ENCODE measurements at regions not wholly inside any gene's neighbourhood (a gene's known extent, or its start where the extent isn't known, plus 50 kb on each side); places are given as distances from the start of the nearest gene placed in this dataset.

GRCh38 chr6:126907312-126907711, 211.2 kb upstream of the RSPO3 start:
- H3K4me3 ChIP-seq (ENCODE audit: low read depth, low read length), result no peak overlapping the region
- DNase-seq (ENCODE audit: low read depth), result no peak
- TF ChIP-seq, protein P1, sequence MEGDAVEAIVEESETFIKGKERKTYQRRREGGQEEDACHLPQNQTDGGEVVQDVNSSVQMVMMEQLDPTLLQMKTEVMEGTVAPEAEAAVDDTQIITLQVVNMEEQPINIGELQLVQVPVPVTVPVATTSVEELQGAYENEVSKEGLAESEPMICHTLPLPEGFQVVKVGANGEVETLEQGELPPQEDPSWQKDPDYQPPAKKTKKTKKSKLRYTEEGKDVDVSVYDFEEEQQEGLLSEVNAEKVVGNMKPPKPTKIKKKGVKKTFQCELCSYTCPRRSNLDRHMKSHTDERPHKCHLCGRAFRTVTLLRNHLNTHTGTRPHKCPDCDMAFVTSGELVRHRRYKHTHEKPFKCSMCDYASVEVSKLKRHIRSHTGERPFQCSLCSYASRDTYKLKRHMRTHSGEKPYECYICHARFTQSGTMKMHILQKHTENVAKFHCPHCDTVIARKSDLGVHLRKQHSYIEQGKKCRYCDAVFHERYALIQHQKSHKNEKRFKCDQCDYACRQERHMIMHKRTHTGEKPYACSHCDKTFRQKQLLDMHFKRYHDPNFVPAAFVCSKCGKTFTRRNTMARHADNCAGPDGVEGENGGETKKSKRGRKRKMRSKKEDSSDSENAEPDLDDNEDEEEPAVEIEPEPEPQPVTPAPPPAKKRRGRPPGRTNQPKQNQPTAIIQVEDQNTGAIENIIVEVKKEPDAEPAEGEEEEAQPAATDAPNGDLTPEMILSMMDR (IDR thresholded peaks at IDR 0.05; ENCODE audit: low read depth, low read length, missing control alignments), result no peak

GRCh38 chr6:126907996-126908395, 210.5 kb upstream of the RSPO3 start:
- DNase-seq (ENCODE audit: low read depth), result no peak
- H3K4me3 ChIP-seq (ENCODE audit: low read depth, low read length), result no peak overlapping the region

DNA sequence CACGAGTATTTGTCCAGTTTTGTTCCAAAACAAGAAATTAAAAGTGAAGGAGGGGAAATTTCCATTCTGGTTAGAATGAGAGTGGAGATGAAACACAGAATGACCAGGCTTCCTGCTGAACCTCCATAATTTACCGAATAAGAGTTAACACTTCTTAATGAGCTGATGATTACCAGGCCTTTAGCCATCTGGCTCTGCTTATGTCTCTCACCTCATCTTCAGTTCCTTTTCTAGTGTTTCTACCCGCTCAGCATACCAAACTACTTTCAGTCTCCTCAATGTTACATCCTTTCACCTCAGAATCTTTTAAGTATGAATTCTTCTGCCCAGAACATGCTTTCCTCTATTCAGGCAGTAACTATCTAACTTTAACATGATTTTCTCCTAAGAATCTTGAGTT, 209.0 kb upstream of the RSPO3 start:
- DNase-seq (ENCODE audit: low read depth), result no peak
- TF ChIP-seq, protein P1 (IDR thresholded peaks at IDR 0.05; ENCODE audit: low read depth, low read length, missing control alignments), result no peak
- H3K4me3 ChIP-seq (ENCODE audit: low read depth, low read length), result no peak overlapping the region

More at GRCh38 chr6:126907996-126908395, 210.5 kb upstream of the RSPO3 start:
- TF ChIP-seq, protein P1 (IDR thresholded peaks at IDR 0.05; ENCODE audit: low read depth, low read length, missing control alignments), result no peak

GRCh38 chr6:126913651-126914050, 204.8 kb upstream of the RSPO3 start:
- TF ChIP-seq, protein P1 (IDR thresholded peaks at IDR 0.05; ENCODE audit: low read depth, low read length, missing control alignments), result no peak
- no peak for DNase-seq (ENCODE audit: low read depth)
- H3K4me3 ChIP-seq (ENCODE audit: low read depth, low read length), result no peak overlapping the region

DNA sequence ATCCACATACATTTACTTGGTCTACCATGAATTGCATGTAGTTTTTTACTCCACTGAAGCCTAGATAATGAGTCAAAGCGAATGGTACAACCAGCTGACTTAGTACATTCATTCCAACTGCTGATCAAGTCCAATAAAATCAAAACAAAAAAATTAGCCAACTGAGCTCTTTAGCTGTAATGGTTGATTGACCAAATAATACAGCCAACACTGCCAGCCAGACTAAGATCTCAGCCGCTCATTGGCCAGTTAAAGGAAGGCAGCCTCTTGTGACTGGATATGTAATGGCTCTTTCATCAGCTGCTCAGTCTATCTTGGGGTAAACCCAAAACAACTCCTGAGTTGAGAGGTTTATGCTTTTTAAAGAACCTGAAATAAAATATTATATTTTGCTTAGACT, 204.3 kb upstream of the RSPO3 start:
- no peak overlapping the region for H3K4me3 ChIP-seq (ENCODE audit: low read depth, low read length)
- no peak for DNase-seq (ENCODE audit: low read depth)
- TF ChIP-seq, protein P1 (IDR thresholded peaks at IDR 0.05; ENCODE audit: low read depth, low read length, missing control alignments), result no peak

- TF ChIP-seq, protein P1 (IDR thresholded peaks at IDR 0.05; ENCODE audit: low read depth, low read length, missing control alignments), result no peak
- no peak for DNase-seq (ENCODE audit: low read depth)
- H3K4me3 ChIP-seq (ENCODE audit: low read depth, low read length), result no peak overlapping the region
Observed at GRCh38 chr6:126914801-126915200, 203.7 kb upstream of the RSPO3 start.

DNA sequence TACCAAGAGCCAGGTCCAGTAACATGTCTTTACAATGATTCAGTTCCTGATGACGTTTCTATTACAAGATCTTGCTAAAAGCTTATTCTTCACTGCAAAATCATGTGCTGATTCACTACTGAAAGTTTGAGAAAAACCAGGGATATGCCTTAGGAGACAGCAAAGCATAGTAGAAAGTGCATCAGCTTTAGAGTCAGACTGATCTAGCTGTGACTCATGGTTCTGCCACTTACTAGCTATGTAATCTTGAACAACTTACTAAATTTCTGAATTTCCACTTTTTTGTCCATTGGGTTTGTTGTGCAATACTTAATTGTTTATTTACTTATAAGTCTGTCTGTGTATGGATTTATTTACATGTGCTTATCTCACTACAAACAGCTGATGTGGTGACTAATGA, 198.5 kb upstream of the RSPO3 start:
- TF ChIP-seq, protein P1 (IDR thresholded peaks at IDR 0.05; ENCODE audit: low read depth, low read length, missing control alignments), result no peak
- no peak overlapping the region for H3K4me3 ChIP-seq (ENCODE audit: low read depth, low read length)
- no peak for DNase-seq (ENCODE audit: low read depth)

All from GM12864 (cell line).